ENCODE measurements at regions not wholly inside any gene's neighbourhood (a gene's known extent, or its start where the extent isn't known, plus 50 kb on each side); places are given as distances from the start of the nearest gene placed in this dataset.

DNA sequence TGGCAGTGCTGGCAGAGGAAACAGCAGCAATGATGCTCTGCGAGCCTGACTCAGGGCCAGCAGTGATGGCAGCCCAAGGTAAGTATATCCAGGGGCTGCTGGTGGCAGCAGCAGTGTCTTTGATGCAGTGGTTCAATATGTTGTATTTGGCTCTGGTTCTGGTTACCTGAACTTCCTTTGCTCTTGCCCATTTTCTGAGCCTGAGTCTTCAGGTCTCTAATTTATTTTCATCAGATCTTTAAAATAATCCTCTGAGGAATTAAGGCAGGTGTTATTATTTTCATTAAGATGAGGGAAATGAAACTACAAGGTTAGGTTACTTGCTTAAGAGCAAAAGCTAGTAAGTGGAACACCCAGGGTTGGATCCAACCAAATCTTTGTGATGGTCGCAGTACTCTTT is 102.8 kb upstream of the BMP2K start:
- TF ChIP-seq EZH2 (IDR thresholded peaks at IDR 0.05; ENCODE audit: borderline replicate concordance, low read length), result no peak
- TF ChIP-seq, protein P1, sequence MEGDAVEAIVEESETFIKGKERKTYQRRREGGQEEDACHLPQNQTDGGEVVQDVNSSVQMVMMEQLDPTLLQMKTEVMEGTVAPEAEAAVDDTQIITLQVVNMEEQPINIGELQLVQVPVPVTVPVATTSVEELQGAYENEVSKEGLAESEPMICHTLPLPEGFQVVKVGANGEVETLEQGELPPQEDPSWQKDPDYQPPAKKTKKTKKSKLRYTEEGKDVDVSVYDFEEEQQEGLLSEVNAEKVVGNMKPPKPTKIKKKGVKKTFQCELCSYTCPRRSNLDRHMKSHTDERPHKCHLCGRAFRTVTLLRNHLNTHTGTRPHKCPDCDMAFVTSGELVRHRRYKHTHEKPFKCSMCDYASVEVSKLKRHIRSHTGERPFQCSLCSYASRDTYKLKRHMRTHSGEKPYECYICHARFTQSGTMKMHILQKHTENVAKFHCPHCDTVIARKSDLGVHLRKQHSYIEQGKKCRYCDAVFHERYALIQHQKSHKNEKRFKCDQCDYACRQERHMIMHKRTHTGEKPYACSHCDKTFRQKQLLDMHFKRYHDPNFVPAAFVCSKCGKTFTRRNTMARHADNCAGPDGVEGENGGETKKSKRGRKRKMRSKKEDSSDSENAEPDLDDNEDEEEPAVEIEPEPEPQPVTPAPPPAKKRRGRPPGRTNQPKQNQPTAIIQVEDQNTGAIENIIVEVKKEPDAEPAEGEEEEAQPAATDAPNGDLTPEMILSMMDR (IDR thresholded peaks at IDR 0.05; ENCODE audit: low read length), result no peak
